Suprapubic skin (tissue), 4 donors: ENCODE measurements at regions not wholly inside any gene's neighbourhood (a gene's known extent, or its start where the extent isn't known, plus 50 kb on each side); places are given as distances from the start of the nearest gene placed in this dataset.

Source experiments
- DNase-seq, 2 donors: peaks; one replicate each; pipeline ENCODE4 v3.0.0-alpha.2; 2019; ENCODE audit warnings: low spot score in 2 of 2
- H3K27ac ChIP-seq: fragments of 200-600 bp; sonication (generic); one replicate; pipeline ENCODE4 v1.5.1; 2019
- H3K27me3 ChIP-seq: fragments of 200-600 bp; sonication (generic); one replicate; pipeline ENCODE4 v1.5.1; 2019
- H3K36me3 ChIP-seq: fragments of 200-600 bp; sonication (generic); one replicate; pipeline ENCODE4 v1.5.1; 2019
- H3K4me1 ChIP-seq: fragments of 200-600 bp; sonication (generic); one replicate; pipeline ENCODE4 v1.5.1; 2019
- H3K4me3 ChIP-seq: fragments of 200-600 bp; sonication (generic); one replicate; pipeline ENCODE4 v1.5.1; 2019; ENCODE audit warnings: mild to moderate bottlenecking
- H3K9me3 ChIP-seq: fragments of 200-600 bp; sonication (generic); one replicate; pipeline ENCODE4 v1.5.1; 2019
- EP300 ChIP-seq: sonication (generic); formaldehyde crosslinking; IDR thresholded peaks from one replicate; pipeline ENCODE4 v1.6.1; 2017; ENCODE audit warnings: antibody characterized with exemption
- POLR2A ChIP-seq, 2 donors: fragments of 450-650 bp; IDR thresholded peaks; one replicate each; pipeline ENCODE4 v1.6.1; 2017; ENCODE audit warnings: antibody characterized with exemption in 2 of 2, mild to moderate bottlenecking in 2 of 2, moderate library complexity in 2 of 2
- POLR2AphosphoS5 ChIP-seq, 3 donors: sonication (generic); formaldehyde crosslinking; IDR thresholded peaks; one replicate each; pipeline ENCODE4 v1.6.1; 2017; ENCODE audit warnings: antibody characterized with exemption in 3 of 3
- WGBS: methylation state at CpG from one replicate; pipeline ENCODE4 v1.1.5; 2018; 5-methylcytosine and 5-hydroxymethylcytosine counted together
- TF ChIP-seq, protein P1 (sequence below), 2 donors: fragments of 200-600 bp in 1 of 2; fragments of 450-650 bp in 1 of 2; sonication (generic) in 1 of 2; IDR thresholded peaks; one replicate each; pipeline ENCODE4 v1.5.1; 2016 to 2019; ENCODE audit warnings: antibody characterized with exemption in 2 of 2, mild to moderate bottlenecking in 1 of 2, moderate library complexity in 1 of 2

DNA sequence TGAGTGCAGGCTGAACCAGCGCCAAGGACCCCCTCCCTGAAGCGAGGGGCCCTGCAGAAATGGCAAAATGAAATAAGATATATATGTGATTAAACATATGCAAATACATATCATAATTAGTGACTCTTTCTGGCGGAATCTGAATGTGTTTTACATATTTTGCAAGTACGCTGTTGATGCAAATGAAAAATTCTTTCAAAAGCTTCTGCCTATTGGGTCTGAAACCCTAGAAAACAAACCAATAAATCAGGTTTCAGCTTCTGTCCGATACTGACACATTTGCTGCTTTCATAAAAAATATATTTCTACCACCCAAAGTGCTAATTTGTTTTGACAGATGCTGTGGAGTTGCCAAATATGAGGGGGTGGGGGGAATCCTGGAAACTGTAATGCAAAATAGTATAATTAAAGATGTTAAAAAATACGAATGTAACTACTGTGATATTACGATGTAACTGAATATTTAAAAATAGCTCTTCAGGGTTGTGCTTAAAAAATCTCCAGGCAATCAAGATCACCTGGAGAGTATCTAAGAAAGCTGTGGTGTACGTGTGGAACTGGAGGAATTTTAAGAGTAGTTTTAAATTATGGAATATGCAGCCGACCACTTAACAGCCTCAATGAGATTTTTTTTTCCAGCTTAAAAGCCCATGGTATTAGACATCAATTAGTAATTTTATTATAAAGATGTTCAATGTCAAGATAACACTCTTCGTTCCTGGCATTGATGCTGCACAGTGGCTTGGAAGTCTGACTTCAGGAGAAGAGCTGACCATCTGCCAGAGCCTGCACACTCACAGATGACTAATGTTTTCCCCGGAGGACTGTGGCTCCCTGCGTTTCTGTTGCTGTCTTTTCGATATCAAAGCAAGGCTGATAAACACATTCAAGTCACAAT, 122.2 kb upstream of the RCN1 start:
- TF ChIP-seq, protein P1, sequence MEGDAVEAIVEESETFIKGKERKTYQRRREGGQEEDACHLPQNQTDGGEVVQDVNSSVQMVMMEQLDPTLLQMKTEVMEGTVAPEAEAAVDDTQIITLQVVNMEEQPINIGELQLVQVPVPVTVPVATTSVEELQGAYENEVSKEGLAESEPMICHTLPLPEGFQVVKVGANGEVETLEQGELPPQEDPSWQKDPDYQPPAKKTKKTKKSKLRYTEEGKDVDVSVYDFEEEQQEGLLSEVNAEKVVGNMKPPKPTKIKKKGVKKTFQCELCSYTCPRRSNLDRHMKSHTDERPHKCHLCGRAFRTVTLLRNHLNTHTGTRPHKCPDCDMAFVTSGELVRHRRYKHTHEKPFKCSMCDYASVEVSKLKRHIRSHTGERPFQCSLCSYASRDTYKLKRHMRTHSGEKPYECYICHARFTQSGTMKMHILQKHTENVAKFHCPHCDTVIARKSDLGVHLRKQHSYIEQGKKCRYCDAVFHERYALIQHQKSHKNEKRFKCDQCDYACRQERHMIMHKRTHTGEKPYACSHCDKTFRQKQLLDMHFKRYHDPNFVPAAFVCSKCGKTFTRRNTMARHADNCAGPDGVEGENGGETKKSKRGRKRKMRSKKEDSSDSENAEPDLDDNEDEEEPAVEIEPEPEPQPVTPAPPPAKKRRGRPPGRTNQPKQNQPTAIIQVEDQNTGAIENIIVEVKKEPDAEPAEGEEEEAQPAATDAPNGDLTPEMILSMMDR (IDR thresholded peaks at IDR 0.05): no peak
- no peak for TF ChIP-seq POLR2AphosphoS5 (IDR thresholded peaks at IDR 0.05)
- TF ChIP-seq EP300: no peak
- no peak for TF ChIP-seq POLR2A (IDR thresholded peaks at IDR 0.05)
- H3K9me3 ChIP-seq: no peaks in the 10 kb centered on the region
- H3K36me3 ChIP-seq: no peaks in the 10 kb centered on the region
- H3K27me3 ChIP-seq: peaks cover 5% of the 10 kb centered on the region
- H3K4me3 ChIP-seq: no peak overlapping the region
- DNase-seq: no peak
- WGBS: 40% methylated on average over 13 of the region's 13 CpGs
- H3K27ac ChIP-seq: no peak overlapping the region
- H3K4me1 ChIP-seq: no peaks in the 10 kb centered on the region

DNA sequence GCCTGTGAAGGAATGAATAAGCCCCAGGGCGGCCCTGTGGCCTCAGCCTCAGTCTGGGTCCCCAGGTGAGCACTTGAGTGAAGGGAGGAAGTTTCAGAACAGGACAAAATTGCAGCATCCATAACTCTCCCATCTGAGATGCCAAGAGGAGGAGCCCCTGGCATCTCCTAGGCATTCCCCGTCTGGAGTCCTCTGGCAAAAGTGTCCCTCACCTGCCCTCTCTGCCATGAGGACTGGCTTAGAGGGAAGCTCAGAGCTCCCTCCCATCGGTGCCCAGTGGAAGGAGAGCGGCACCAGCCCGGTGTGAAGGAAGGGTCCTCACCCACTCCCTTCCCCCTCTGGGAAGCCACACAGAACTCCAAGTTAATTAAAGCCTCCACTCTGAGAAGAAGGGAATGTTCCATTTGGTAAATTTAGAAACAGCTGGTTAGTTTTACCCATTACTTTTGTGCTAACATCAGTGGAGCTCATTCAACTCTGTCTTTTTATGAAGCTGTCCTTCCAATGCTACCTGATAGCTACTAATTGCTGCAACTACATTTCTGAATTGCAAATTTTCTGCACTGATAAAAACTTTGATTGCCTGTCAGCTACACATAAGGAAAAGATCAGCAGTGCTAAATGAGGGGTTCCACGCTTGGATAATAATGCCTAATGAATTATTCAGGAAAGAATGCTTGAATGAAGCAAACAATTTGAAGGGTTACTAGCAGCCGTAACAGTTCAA, 123.3 kb upstream of the RCN1 start:
- DNase-seq: no peak
- no peaks in the 10 kb centered on the region for H3K36me3 ChIP-seq
- no peak overlapping the region for H3K27ac ChIP-seq
- WGBS: 62% methylated on average over 5 of the region's 7 CpGs
- peaks cover 5% of the 10 kb centered on the region for H3K27me3 ChIP-seq
- no peaks in the 10 kb centered on the region for H3K9me3 ChIP-seq
- no peak overlapping the region for H3K4me3 ChIP-seq
- no peaks in the 10 kb centered on the region for H3K4me1 ChIP-seq
- no peak for TF ChIP-seq EP300
- no peak for TF ChIP-seq POLR2A (IDR thresholded peaks at IDR 0.05)
- TF ChIP-seq POLR2AphosphoS5 (IDR thresholded peaks at IDR 0.05): no peak
- TF ChIP-seq, protein P1 (IDR thresholded peaks at IDR 0.05): no peak

- WGBS: 94% methylated on average over 2 of the region's 9 CpGs
- H3K9me3 ChIP-seq: no peaks in the 10 kb centered on the region
- H3K27ac ChIP-seq: no peak overlapping the region
- no peaks in the 10 kb centered on the region for H3K4me1 ChIP-seq
- H3K36me3 ChIP-seq: no peaks in the 10 kb centered on the region
- DNase-seq: no peak
- H3K27me3 ChIP-seq: peaks cover 5% of the 10 kb centered on the region
- TF ChIP-seq EP300: no peak
- no peak for TF ChIP-seq POLR2A (IDR thresholded peaks at IDR 0.05)
- no peak for TF ChIP-seq POLR2AphosphoS5 (IDR thresholded peaks at IDR 0.05)
- TF ChIP-seq, protein P1 (IDR thresholded peaks at IDR 0.05): no peak
- H3K4me3 ChIP-seq: no peak overlapping the region
Observed at GRCh38 chr11:31966846-31967245, 124.0 kb upstream of the RCN1 start.

- TF ChIP-seq EP300 (no peak), POLR2A (IDR thresholded peaks at IDR 0.05) (no peak)
- no peak overlapping the region for H3K4me3 ChIP-seq
- H3K4me1 ChIP-seq: no peaks in the 10 kb centered on the region
- DNase-seq: no peak
- peaks cover 5% of the 10 kb centered on the region for H3K27me3 ChIP-seq
- no peak overlapping the region for H3K27ac ChIP-seq
- 93% methylated on average over 3 of the region's 3 CpGs for WGBS
- no peaks in the 10 kb centered on the region for H3K9me3 ChIP-seq
- H3K36me3 ChIP-seq: no peaks in the 10 kb centered on the region
Observed at GRCh38 chr11:31964181-31964580, 126.7 kb upstream of the RCN1 start.

GRCh38 chr11:31960126-31960525, 130.7 kb upstream of the RCN1 start:
- Histone ChIP-seq H3K36me3 (no peaks in the 10 kb centered on the region), H3K4me1 (peaks cover 3% of the 10 kb centered on the region), H3K4me3 (no peak overlapping the region), H3K9me3 (no peaks in the 10 kb centered on the region), H3K27me3 (no peaks in the 10 kb centered on the region), H3K27ac (no peak overlapping the region)
- TF ChIP-seq EP300 (no peak), POLR2A (IDR thresholded peaks at IDR 0.05) (no peak), POLR2AphosphoS5 (IDR thresholded peaks at IDR 0.05) (no peak)
- TF ChIP-seq, protein P1 (IDR thresholded peaks at IDR 0.05): no peak
- no peak for DNase-seq
- WGBS: 45% methylated on average over 4 of the region's 4 CpGs
